IMR-90 (cell line): ENCODE measurements at regions not wholly inside any gene's neighbourhood (a gene's known extent, or its start where the extent isn't known, plus 50 kb on each side); places are given as distances from the start of the nearest gene placed in this dataset.

Experiments used
- ATAC-seq: fragments of 200-7000 bp; cut with Tn5 transposase; 2 replicates; pipeline ENCODE4 v1.9.1; 2020; ENCODE audit warnings: low read depth, mild to moderate bottlenecking, moderate library complexity
- BruUV-seq: library from RNA; stranded (reverse); fragments of 400-500 nt; replicated peaks from 2 replicates; lab custom pipeline; 2021; lab: Mats Ljungman, UMichigan
- CTCF ChIA-PET: fragments of 300-600 bp; formaldehyde crosslinking; extraction: SDS; loops from one replicate; lab custom pipeline; 2021; ENCODE audit warnings: antibody characterized with exemption; lab: Yijun Ruan, JAX
- POLR2A ChIA-PET: fragments of 300-600 bp; sonication (Branson Sonifier 250); formaldehyde crosslinking; loops from one replicate; lab custom pipeline; 2022; ENCODE audit warnings: antibody characterized with exemption; ENCODE audit not compliant: unreplicated experiment; lab: Charles Lee
- DNase-seq: peaks from one replicate; pipeline ENCODE4 v3.0.0; 2013
- H2AFZ ChIP-seq: replicated peaks from 2 replicates; pipeline ENCODE3; 2013; ENCODE audit warnings: low read length, mild to moderate bottlenecking; ENCODE audit not compliant: poor library complexity
- H2AK5ac ChIP-seq: 2 replicates; pipeline ENCODE4 v1.6.1; 2013; ENCODE audit warnings: low read depth, low read length, inconsistent platforms
- H2AK9ac ChIP-seq: replicated peaks from 2 replicates; pipeline ENCODE3; 2013; ENCODE audit warnings: mild to moderate bottlenecking, low read depth, low read length, moderate library complexity; ENCODE audit not compliant: poor library complexity
- H2BK120ac ChIP-seq: 2 replicates; pipeline ENCODE4 v1.6.1; 2013; ENCODE audit warnings: low read depth, low read length, inconsistent platforms
- H2BK15ac ChIP-seq: 3 replicates; pipeline ENCODE4 v1.6.1; 2013; ENCODE audit warnings: low read depth, low read length, inconsistent platforms
- H2BK20ac ChIP-seq: 2 replicates; pipeline ENCODE4 v1.6.1; 2013; ENCODE audit warnings: low read depth, mild to moderate bottlenecking, inconsistent platforms, low read length, moderate library complexity
- H2BK5ac ChIP-seq: 2 replicates; pipeline ENCODE4 v1.6.1; 2013; ENCODE audit warnings: mild to moderate bottlenecking, low read depth, low read length, inconsistent platforms; ENCODE audit not compliant: poor library complexity, severe bottlenecking
- H3K14ac ChIP-seq: replicated peaks from 2 replicates; pipeline ENCODE4 v1.6.1; 2013; ENCODE audit warnings: low read depth, low read length, inconsistent platforms
- H3K18ac ChIP-seq: 2 replicates; pipeline ENCODE4 v1.6.1; 2013; ENCODE audit warnings: low read depth, low read length, control low read depth
- H3K23ac ChIP-seq: 2 replicates; pipeline ENCODE4 v1.6.1; 2013; ENCODE audit warnings: low read depth, low read length, inconsistent platforms
- H3K27ac ChIP-seq: 2 replicates; pipeline ENCODE4 v1.5.1; 2013; ENCODE audit warnings: mild to moderate bottlenecking, control low read depth, low read length; ENCODE audit not compliant: insufficient read depth
- H3K27me3 ChIP-seq: 2 replicates; pipeline ENCODE4 v1.6.1; 2013; ENCODE audit warnings: low read length; ENCODE audit not compliant: control insufficient read depth, insufficient read depth
- H3K36me3 ChIP-seq: 2 replicates; pipeline ENCODE4 v1.6.1; 2013; ENCODE audit warnings: low read length, mixed read lengths; ENCODE audit not compliant: control insufficient read depth, insufficient read depth
- H3K4ac ChIP-seq: 2 replicates; pipeline ENCODE4 v1.6.1; 2013; ENCODE audit warnings: low read depth, low read length, inconsistent platforms
- H3K4me1 ChIP-seq: 2 replicates; pipeline ENCODE4 v1.6.1; 2013; ENCODE audit warnings: low read length, mixed read lengths; ENCODE audit not compliant: control insufficient read depth, insufficient read depth
- H3K4me2 ChIP-seq: 2 replicates; pipeline ENCODE4 v1.6.1; 2013; ENCODE audit warnings: low read depth, mild to moderate bottlenecking, control low read depth, low read length, moderate library complexity
- H3K4me3 ChIP-seq: 2 replicates; pipeline ENCODE4 v1.5.1; 2013; ENCODE audit warnings: low read depth, mild to moderate bottlenecking, control low read depth, low read length, moderate library complexity; ENCODE audit not compliant: insufficient read depth
- H3K56ac ChIP-seq: 2 replicates; pipeline ENCODE4 v1.6.1; 2013; ENCODE audit warnings: low read length, inconsistent platforms; ENCODE audit not compliant: insufficient read depth; ENCODE audit errors: extremely low read depth
- H3K79me1 ChIP-seq, 2 experiments: 2 replicates each; pipeline ENCODE4 v1.6.1; 2013; ENCODE audit warnings: low read length in 2 of 2, inconsistent platforms in 1 of 2, low read depth in 1 of 2
- H3K9ac ChIP-seq: 2 replicates; pipeline ENCODE4 v1.6.1; 2013; ENCODE audit warnings: low read depth, low read length, control low read depth
- H3K9me1 ChIP-seq: 2 replicates; pipeline ENCODE4 v1.6.1; 2013; ENCODE audit warnings: low read length, inconsistent platforms; ENCODE audit not compliant: insufficient read depth
- H3K9me3 ChIP-seq: 2 replicates; pipeline ENCODE4 v1.6.1; 2013; ENCODE audit warnings: low read length; ENCODE audit not compliant: control insufficient read depth, insufficient read depth
- H4K20me1 ChIP-seq: 2 replicates; pipeline ENCODE4 v1.6.1; 2013; ENCODE audit warnings: low read length, inconsistent platforms; ENCODE audit not compliant: insufficient read depth
- H4K5ac ChIP-seq: 2 replicates; pipeline ENCODE4 v1.6.1; 2013; ENCODE audit warnings: mild to moderate bottlenecking, low read depth, low read length, control low read depth
- H4K8ac ChIP-seq, 2 experiments: 2 replicates each; pipeline ENCODE4 v1.6.1; 2013; ENCODE audit warnings: low read depth in 2 of 2, low read length in 2 of 2, control low read depth in 1 of 2, inconsistent platforms in 1 of 2
- H4K91ac ChIP-seq: 2 replicates; pipeline ENCODE4 v1.6.1; 2013; ENCODE audit warnings: low read depth, low read length, inconsistent platforms; ENCODE audit not compliant: insufficient read depth
- CHD1 ChIP-seq: IDR thresholded peaks from 2 replicates; pipeline ENCODE4 v1.6.1; 2012; ENCODE audit warnings: low read depth, low read length, improper control_type of control experiment
- ELK1 ChIP-seq: fragments of 150-350 bp; IDR thresholded peaks from 2 replicates; pipeline ENCODE4 v1.6.1; 2016; ENCODE audit warnings: low read depth, mild to moderate bottlenecking, low read length, moderate library complexity, borderline replicate concordance
- MAZ ChIP-seq: IDR thresholded peaks from 2 replicates; pipeline ENCODE4 v1.6.1; 2012; ENCODE audit warnings: low read depth, mild to moderate bottlenecking, low read length, improper control_type of control experiment, moderate library complexity, borderline replicate concordance
- POLR2A ChIP-seq: IDR thresholded peaks from 2 replicates; pipeline ENCODE4 v1.6.1; 2012; ENCODE audit warnings: mild to moderate bottlenecking, low read depth, low read length
- RAD21 ChIP-seq: IDR thresholded peaks from 2 replicates; pipeline ENCODE4 v1.6.1; 2012; ENCODE audit warnings: low read length, improper control_type of control experiment
- SMC3 ChIP-seq: fragments of 150-350 bp; IDR thresholded peaks from 2 replicates; pipeline ENCODE4 v1.6.1; 2016; ENCODE audit warnings: low read depth, mild to moderate bottlenecking, antibody characterized with exemption, low read length, moderate library complexity
- USF2 ChIP-seq: fragments of 150-350 bp; IDR thresholded peaks from 2 replicates; pipeline ENCODE4 v1.6.1; 2017; ENCODE audit warnings: mild to moderate bottlenecking, antibody characterized with exemption, low read length, low read depth
- WGBS, 2 experiments: methylation state at CpG; one replicate each; pipeline versions ENCODE4 v1.1.5 to v1.1.7; 2013; ENCODE audit warnings: missing lambda C conversion rate in 2 of 2; ENCODE audit not compliant: insufficient read length in 1 of 2; ENCODE audit errors: extremely low coverage in 2 of 2; 5-methylcytosine and 5-hydroxymethylcytosine counted together
- dilution Hi-C: fragments of 300-500 bp; cut with HindIII; formaldehyde crosslinking; loops from one replicate; pipeline ENCODE4 v1.14.3; 2018; ENCODE audit warnings: low sequenced_read_pairs; ENCODE audit not compliant: unreplicated experiment
- in situ Hi-C: fragments of 300-500 bp; cut with MboI; formaldehyde crosslinking; loops from 3 replicates; pipeline ENCODE4 v1.14.3; 2019; ENCODE audit warnings: low sequenced_read_pairs, inconsistent platforms, mixed read lengths
- intact Hi-C: fragments of 100-400 bp; cut with micrococcal nuclease; formaldehyde crosslinking; loops from 2 replicates; pipeline ENCODE4 v1.10.0; 2022

GRCh38 chr2:6418291-6418690 lies 447.4 kb downstream of the CMPK2 start:
- Histone ChIP-seq H2BK5ac (no peak overlapping the region), H2BK15ac (no peak overlapping the region), H4K8ac (no peak overlapping the region), H3K14ac (no peak overlapping the region), H3K18ac (no peak overlapping the region), H3K9me3 (no peaks in the 10 kb centered on the region), H4K91ac (no peak overlapping the region), H2AK5ac (no peak overlapping the region), H3K27ac (no peak overlapping the region), H2AFZ (no peak overlapping the region), H2AK9ac (no peak overlapping the region), H3K23ac (no peak overlapping the region), H2BK20ac (no peak overlapping the region), H3K36me3 (no peaks in the 10 kb centered on the region), H3K4me2 (no peak overlapping the region), H3K27me3 (no peaks in the 10 kb centered on the region), H3K9ac (no peak overlapping the region), H3K4me3 (no peak overlapping the region), H3K4ac (no peak overlapping the region), H4K5ac (no peak overlapping the region), H3K4me1 (no peaks in the 10 kb centered on the region; the same call in 1 of the 2 replicates), H3K56ac (no peak overlapping the region), H2BK120ac (no peak overlapping the region), H3K9me1 (no peaks in the 10 kb centered on the region), H3K79me1 (no peaks in the 10 kb centered on the region), H4K20me1 (no peaks in the 10 kb centered on the region)
- no peak for DNase-seq
- BruUV-seq = no TSS peak
- intact Hi-C loops (no loop called here), dilution Hi-C loops (no loop called here), in situ Hi-C loops (no loop called here)
- ChIA-PET POLR2A (no interaction called here), CTCF (interaction anchor here (0.6 to 0.7 kb wide), 2 partner anchors 74 to 235 kb away, joined by 3 to 5 read pairs; no protein-coding TSS in a partner anchor)
- TF ChIP-seq CHD1 = no peak
- TF ChIP-seq USF2 = no peak
- TF ChIP-seq SMC3 = no peak
- no peak for TF ChIP-seq ELK1
- TF ChIP-seq RAD21 = no peak
- TF ChIP-seq POLR2A = no peak
- TF ChIP-seq MAZ = no peak
- no CpG with 5 or more reads among the region's 1 CpG for WGBS, 2 experiments
- no peak for ATAC-seq
